Activated CD8-positive, alpha-beta T cell treated with anti-CD3 and anti-CD28 coated beads for 36 hours (primary cell): ENCODE measurements at regions not wholly inside any gene's neighbourhood (a gene's known extent, or its start where the extent isn't known, plus 50 kb on each side); places are given as distances from the start of the nearest gene placed in this dataset.

Experiments
- ATAC-seq: fragments of 200-7000 bp; cut with Tn5 transposase; one replicate; pipeline ENCODE4 v1.10.0; 2021; ENCODE audit warnings: mild to moderate bottlenecking, moderate library complexity
- CTCF ChIA-PET: fragments of 350-600 bp; sonication (Branson Sonifier 250); formaldehyde crosslinking; loops from one replicate; lab custom pipeline; 2021; ENCODE audit warnings: antibody characterized with exemption; lab: Charles Lee
- POLR2A ChIA-PET: fragments of 350-600 bp; sonication (Branson Sonifier 250); formaldehyde crosslinking; loops from one replicate; lab custom pipeline; 2021; ENCODE audit warnings: antibody characterized with exemption; lab: Charles Lee
- DNase-seq: peaks from one replicate; pipeline ENCODE4 v3.0.0-alpha.2; 2020
- H3K27ac Mint-ChIP-seq: one replicate; pipeline ENCODE4 v1.8.0; 2021; ENCODE audit warnings: mild to moderate bottlenecking, mixed read lengths
- H3K27me3 Mint-ChIP-seq: one replicate; pipeline ENCODE4 v1.8.0; 2021; ENCODE audit warnings: mixed read lengths
- H3K36me3 Mint-ChIP-seq: one replicate; pipeline ENCODE4 v1.8.0; 2021; ENCODE audit warnings: low read depth, mixed read lengths
- H3K4me1 Mint-ChIP-seq: one replicate; pipeline ENCODE4 v1.8.0; 2021; ENCODE audit warnings: low read depth, mixed read lengths
- H3K4me3 Mint-ChIP-seq: one replicate; pipeline ENCODE4 v1.8.0; 2021; ENCODE audit warnings: mild to moderate bottlenecking, moderate library complexity, mixed read lengths
- H3K9me3 Mint-ChIP-seq: one replicate; pipeline ENCODE4 v1.8.0; 2021; ENCODE audit warnings: mixed read lengths
- intact Hi-C: fragments of 100-400 bp; cut with micrococcal nuclease; formaldehyde crosslinking; loops from one replicate; pipeline ENCODE4 v1.10.0; 2022
- TF ChIP-seq, protein P1 (sequence below): fragments of 200-600 bp; IDR thresholded peaks from one replicate; pipeline ENCODE4 v1.8.0; 2022; ENCODE audit warnings: antibody characterized with exemption, mild to moderate bottlenecking

DNA sequence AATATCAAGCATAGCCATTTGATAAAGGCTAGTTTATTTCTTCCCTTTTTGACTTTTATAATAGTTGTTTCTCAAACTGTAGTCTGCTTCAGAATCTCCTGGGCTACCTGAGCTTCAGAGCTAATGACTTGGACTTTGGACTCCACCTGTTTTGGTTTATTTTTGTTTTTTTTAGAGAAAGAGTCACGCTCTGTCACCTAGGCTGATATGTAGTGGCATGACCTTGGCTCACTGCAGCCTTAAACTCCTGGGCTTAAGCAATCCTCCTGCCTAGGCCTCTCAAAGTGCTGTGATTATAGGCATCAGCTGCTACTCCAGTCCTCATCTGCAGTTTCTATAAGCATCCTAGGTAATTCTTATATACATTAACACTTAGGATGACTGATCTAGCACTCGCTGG lies 90.5 kb downstream of the DDIT4L start:
- ATAC-seq = no peak
- POLR2A ChIA-PET = no interaction called here
- CTCF ChIA-PET = interaction anchor here (1.8 kb wide), 1 partner anchor 17 kb away, joined by 5 read pairs; no protein-coding TSS in a partner anchor
- peaks cover 72% of the 10 kb centered on the region for H3K4me1 Mint-ChIP-seq
- H3K36me3 Mint-ChIP-seq = no peaks in the 10 kb centered on the region
- no peak for DNase-seq
- H3K4me3 Mint-ChIP-seq = no peak overlapping the region
- H3K9me3 Mint-ChIP-seq = no peaks in the 10 kb centered on the region
- TF ChIP-seq, protein P1, sequence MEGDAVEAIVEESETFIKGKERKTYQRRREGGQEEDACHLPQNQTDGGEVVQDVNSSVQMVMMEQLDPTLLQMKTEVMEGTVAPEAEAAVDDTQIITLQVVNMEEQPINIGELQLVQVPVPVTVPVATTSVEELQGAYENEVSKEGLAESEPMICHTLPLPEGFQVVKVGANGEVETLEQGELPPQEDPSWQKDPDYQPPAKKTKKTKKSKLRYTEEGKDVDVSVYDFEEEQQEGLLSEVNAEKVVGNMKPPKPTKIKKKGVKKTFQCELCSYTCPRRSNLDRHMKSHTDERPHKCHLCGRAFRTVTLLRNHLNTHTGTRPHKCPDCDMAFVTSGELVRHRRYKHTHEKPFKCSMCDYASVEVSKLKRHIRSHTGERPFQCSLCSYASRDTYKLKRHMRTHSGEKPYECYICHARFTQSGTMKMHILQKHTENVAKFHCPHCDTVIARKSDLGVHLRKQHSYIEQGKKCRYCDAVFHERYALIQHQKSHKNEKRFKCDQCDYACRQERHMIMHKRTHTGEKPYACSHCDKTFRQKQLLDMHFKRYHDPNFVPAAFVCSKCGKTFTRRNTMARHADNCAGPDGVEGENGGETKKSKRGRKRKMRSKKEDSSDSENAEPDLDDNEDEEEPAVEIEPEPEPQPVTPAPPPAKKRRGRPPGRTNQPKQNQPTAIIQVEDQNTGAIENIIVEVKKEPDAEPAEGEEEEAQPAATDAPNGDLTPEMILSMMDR = no peak
- intact Hi-C loops = no loop called here
- H3K27ac Mint-ChIP-seq = no peak overlapping the region
- no peaks in the 10 kb centered on the region for H3K27me3 Mint-ChIP-seq

DNA sequence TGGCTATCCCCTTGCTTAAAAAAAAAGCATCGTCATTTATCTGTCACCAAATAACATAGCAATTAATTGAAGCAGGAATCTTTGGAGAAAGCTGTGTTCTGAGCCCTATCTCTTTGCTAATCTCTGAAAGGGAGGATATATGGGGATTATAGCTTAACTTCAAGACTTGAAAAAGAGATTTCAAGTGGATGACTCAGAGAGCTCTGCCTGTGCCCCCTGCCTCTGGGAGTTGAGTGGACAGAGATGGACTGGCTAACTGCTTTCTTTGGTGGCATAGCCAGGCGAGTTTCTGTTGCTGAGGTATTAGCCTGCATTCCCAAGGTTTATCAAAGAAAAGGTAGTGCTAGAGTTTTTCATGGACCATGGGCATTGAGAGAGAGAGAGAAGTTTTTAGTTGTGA lies 91.6 kb downstream of the DDIT4L start:
- no peaks in the 10 kb centered on the region for H3K36me3 Mint-ChIP-seq
- CTCF ChIA-PET = interaction anchor here (1.9 kb wide), 1 partner anchor 9 kb away, joined by 6 read pairs; no protein-coding TSS in a partner anchor
- TF ChIP-seq, protein P1 = no peak
- no peaks in the 10 kb centered on the region for H3K9me3 Mint-ChIP-seq
- H3K27ac Mint-ChIP-seq = peak overlapping the region; percentile 35
- H3K4me3 Mint-ChIP-seq = no peak overlapping the region
- POLR2A ChIA-PET = interaction anchor here (1.0 kb wide), 1 partner anchor 14 kb away, joined by 3 read pairs; no protein-coding TSS in a partner anchor
- intact Hi-C loops = no loop called here
- no peaks in the 10 kb centered on the region for H3K27me3 Mint-ChIP-seq
- DNase-seq (no peak), ATAC-seq (no peak)
- peaks cover 76% of the 10 kb centered on the region for H3K4me1 Mint-ChIP-seq

GRCh38 chr4:100098011-100098545 lies 92.2 kb downstream of the DDIT4L start:
- DNase-seq (no peak), ATAC-seq (no peak)
- H3K36me3 Mint-ChIP-seq = no peaks in the 10 kb centered on the region
- TF ChIP-seq, protein P1 = no peak
- H3K27ac Mint-ChIP-seq = no peak overlapping the region
- ChIA-PET CTCF (interaction anchor here (1.9 kb wide), 1 partner anchor 9 kb away, joined by 6 read pairs; no protein-coding TSS in a partner anchor), POLR2A (interaction anchor here (1.0 kb wide), 1 partner anchor 15 kb away, joined by 3 read pairs; no protein-coding TSS in a partner anchor)
- H3K4me1 Mint-ChIP-seq = peaks cover 80% of the 10 kb centered on the region
- H3K9me3 Mint-ChIP-seq = no peaks in the 10 kb centered on the region
- no peaks in the 10 kb centered on the region for H3K27me3 Mint-ChIP-seq
- no peak overlapping the region for H3K4me3 Mint-ChIP-seq
- intact Hi-C loops = no loop called here

DNA sequence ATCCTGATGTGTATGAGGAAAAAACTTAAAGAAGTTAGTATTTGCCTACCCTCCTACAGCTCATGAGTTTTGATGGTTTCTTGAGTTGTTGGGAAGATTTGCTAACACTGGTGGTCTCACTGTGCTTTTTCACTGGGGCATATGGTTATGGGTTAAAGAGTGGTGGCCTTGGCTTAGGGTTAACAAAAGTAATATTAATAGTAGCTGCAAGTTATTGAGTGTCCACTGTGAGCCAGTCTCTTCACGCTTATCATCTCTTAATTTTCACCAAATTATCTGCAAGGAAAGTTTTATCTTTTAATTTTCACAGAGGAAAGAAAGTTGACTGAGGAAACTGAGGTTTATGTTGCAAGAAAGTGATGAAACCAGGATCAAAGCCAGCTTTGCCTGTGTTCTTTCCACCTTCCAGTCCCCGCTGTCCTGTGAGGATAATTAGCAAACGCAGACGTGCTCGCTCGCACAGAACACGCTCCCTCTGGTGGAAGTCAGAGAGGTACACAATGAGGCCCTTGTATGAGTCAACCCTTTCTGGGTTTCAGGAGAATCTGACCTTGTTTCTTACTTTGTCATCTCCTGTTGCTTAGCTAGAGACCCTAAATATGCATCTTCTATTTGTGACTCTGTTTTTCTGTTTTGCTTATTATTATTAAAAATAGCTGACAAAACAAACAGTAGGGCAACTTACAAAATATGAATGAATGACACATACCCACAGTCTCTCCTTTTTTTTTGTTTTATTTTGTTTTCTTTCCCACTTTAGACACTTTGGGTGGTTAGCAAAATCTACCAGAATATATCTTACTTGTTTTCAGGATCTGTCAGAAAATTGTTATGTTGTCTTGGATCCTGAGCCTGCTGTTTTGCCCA lies 94.3 kb downstream of the DDIT4L start:
- DNase-seq (peak; percentile 81), ATAC-seq (peak; percentile 79)
- Mint-ChIP-seq H3K4me3 (no peak overlapping the region), H3K36me3 (no peaks in the 10 kb centered on the region), H3K27ac (peak overlapping the region; percentile 77), H3K9me3 (no peaks in the 10 kb centered on the region), H3K4me1 (peaks cover 80% of the 10 kb centered on the region), H3K27me3 (no peaks in the 10 kb centered on the region)
- CTCF ChIA-PET = interaction anchor here (0.6 to 6.8 kb wide), 20 partner anchors 10 to 482 kb away, joined by 3 to 72 read pairs (median 4); no protein-coding TSS in a partner anchor
- POLR2A ChIA-PET = interaction anchor here (0.6 to 1.8 kb wide), 3 partner anchors 12 to 189 kb away, joined by 3 to 6 read pairs (median 3); partner anchors contain the start of gene H2AZ1
- TF ChIP-seq, protein P1 = peak; percentile 77
- intact Hi-C loops = no loop called here
